Fibroblast of lung (primary cell): ENCODE measurements at regions not wholly inside any gene's neighbourhood (a gene's known extent, or its start where the extent isn't known, plus 50 kb on each side); places are given as distances from the start of the nearest gene placed in this dataset.

Source experiments
- CTCF ChIP-seq, 2 donors: IDR thresholded peaks in 1 of 2; conservative IDR thresholded peaks in 1 of 2; 1 replicate in 1 of 2; 2 replicates in 1 of 2; pipeline ENCODE4 v1.5.1; 2011 to 2012; ENCODE audit warnings: low read length in 2 of 2, control low read depth in 1 of 2, inconsistent platforms in 1 of 2, low read depth in 1 of 2, mild to moderate bottlenecking in 1 of 2
- EZH2 ChIP-seq: IDR thresholded peaks from 2 replicates; pipeline ENCODE4 v1.5.1; 2012; ENCODE audit warnings: low read length, control low read depth, mild to moderate bottlenecking; ENCODE audit errors: missing control alignments

- TF ChIP-seq CTCF (conservative IDR thresholded peaks at IDR 0.05 in 1 of 2, IDR thresholded peaks at IDR 0.05 in 1 of 2; ENCODE audit: low read depth in 1 of 2, low read length in 2 of 2) (no peak), EZH2 (no peak)
Observed at GRCh38 chr9:81754245-81754644, 64.9 kb upstream of the TLE1 start.
